HG02642 (cell line): ENCODE measurements at regions not wholly inside any gene's neighbourhood (a gene's known extent, or its start where the extent isn't known, plus 50 kb on each side); places are given as distances from the start of the nearest gene placed in this dataset.

Source experiments
- ATAC-seq: cut with Tn5 transposase; IDR thresholded peaks from one replicate; pipeline ENCODE4 v1.9.1; 2021; ENCODE audit warnings: mild to moderate bottlenecking; ENCODE audit not compliant: unreplicated experiment, poor library complexity

DNA sequence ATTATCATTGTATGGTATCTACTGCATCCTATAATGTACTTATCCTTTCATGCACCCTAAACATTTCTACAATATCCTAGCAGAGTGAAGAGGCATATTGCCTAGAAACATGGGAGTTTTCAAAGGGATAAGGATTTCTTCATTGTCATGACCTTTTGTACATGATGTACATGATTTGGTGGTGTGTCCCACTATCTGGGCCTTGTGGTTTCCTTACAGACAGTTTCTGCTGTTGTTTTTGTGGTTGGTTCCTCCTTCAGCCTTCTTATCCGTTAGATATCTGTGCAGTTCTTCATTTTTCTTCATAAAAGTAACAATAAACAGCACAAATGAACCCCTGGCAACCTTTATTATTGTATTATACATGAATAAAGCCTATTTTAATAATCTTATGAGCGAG is 70.4 kb upstream of the BACH1 start:
- no peak for ATAC-seq

- no peak for ATAC-seq
These were observed 68.0 kb upstream of the BACH1 start for GRCh38 chr21:29230551-29231261.

GRCh38 chr21:29231756-29232529 is 66.8 kb upstream of the BACH1 start:
- no peak for ATAC-seq

DNA sequence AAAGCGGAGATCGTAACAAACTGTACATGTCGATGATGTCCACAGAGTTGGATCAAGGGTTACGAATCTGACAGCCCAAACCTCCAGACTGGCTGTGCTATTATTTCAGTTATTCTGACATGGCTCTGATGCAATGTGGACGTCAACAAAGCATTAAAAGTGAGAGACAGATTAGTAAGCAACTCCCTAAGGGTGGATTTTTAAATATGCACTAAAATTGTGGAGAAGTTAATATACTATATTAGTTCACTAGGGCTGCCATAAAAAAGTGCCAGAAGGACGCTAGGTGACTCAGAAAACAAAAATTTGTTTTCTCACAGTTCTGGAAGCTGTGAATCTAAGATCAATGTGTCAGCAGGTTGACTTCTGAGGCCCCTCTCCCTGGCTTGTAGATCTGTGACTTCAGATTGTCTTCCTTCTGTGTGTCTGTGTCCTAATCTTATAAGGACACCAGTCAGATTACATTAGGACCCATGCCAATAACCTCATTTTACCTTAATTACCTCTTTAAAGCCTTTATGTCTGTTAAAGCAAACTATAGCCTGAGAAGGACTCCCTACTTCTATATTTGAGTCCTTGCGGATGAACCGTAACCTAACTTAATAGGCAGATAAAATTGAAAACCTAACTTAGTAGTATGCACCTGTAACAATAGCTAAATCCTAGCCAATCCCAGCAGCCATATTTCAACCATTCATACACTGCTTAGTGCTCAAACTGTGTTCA is 66.0 kb upstream of the BACH1 start:
- ATAC-seq = no peak

DNA sequence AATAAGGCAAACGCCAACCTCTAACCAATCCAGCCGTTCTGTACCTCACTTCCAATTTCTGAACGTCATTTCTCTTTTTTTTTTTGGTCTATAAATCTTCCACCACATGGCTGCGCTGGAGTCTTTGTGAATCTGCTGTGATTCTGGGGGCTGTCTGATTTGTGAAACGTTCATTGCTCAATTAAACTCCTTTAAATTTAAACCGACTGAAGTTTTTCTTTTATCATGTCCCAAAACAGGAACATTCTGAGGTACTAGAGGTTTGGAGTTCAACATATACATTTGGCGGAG is 65.5 kb upstream of the BACH1 start:
- peak; percentile 10 for ATAC-seq

DNA sequence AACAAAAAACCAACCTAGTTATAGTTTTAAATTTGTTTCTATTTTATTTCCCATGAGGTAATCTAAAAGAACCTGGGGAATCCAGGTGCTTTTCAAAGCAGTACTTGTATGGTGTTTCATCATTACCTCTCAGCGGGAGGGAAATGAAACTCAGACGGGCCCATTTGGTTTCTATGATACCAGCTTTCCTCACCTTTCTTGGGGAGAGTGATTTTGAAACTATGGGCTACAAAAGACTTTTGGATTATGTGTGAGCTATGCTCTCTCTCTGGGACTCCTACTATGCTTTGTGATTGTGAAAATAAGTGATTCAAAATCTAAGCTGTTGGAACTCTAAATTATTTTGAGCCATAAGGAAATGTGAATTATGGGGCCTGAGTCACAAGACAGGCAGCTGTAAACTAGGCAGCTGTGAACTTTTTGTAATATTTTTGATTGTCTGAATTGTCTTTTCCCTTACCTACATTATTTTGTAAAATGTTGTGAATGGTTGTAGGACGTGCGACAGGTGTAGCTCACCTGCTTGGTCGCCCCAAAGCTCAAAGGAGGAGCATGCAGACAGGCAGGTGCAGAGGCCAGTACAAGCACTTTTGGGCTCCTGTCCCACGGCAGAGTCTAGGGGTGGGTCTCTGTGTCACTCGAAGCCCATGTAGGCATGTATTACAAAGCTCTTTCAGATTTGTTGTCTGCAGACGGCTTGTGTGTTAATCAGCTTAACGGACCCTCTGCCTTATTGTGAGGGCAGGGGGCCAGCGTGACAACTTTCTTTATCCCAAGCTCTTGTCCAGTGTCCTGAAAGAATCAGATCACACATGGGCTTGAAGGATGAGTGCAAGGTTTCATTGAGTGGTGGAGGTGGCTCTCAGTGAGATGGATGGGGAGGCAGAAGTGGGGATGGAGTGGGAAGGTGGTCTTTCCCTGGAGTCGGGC is 64.8 kb upstream of the BACH1 start:
- peak; percentile 70 for ATAC-seq

GRCh38 chr21:29235714-29236197 is 63.0 kb upstream of the BACH1 start:
- peak; percentile 41 for ATAC-seq

- no peak for ATAC-seq
These were observed 62.5 kb upstream of the BACH1 start for GRCh38 chr21:29236201-29236600.

GRCh38 chr21:29237110-29238052 is 61.3 kb upstream of the BACH1 start:
- no peak for ATAC-seq

DNA sequence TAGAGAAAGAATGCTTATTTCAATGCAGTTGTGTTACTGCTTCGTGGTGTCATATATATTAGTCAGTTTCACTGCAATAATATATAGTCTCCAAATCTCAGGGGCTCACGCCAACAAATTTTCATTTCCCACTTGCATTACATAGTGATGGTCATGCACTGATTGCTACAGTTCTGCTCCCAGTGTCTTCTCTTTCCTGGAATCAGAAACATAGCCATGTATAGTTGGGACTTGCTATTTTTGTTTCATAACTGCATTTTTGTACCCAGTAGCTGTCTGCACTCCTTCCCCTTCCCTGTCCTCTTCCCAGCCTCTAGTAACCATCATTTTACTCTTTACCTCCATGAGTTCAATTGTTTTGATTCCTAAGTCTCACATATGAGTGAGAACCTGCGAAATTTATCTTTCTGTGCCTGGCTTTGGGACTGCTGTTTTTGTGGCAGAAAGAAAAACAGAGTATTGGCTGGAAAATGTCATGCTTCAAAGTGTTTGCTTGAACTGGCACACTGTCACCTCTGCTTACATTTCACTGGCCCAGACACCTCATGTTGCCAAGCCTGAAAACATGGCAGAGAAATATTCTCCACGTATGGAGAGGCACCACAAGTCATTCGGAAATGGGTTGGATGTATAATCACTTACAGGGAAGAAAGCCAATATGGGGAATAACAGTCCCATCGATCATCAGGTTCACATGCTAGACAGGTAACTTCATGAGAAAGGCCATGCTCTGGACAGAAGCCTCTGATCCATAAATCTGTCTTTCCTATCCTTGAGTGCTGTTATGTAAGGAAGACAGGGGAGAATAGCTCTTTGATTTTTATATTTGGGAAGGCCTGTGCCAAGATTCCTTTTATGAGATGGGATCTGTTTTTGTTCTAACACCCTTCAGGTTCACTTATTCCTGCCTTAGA is 60.4 kb upstream of the BACH1 start:
- ATAC-seq = no peak

GRCh38 chr21:29238967-29239290 is 59.8 kb upstream of the BACH1 start:
- ATAC-seq = no peak

GRCh38 chr21:29240136-29240535 is 58.6 kb upstream of the BACH1 start:
- no peak for ATAC-seq

- no peak for ATAC-seq
These were observed 56.5 kb upstream of the BACH1 start for GRCh38 chr21:29242201-29242600.

DNA sequence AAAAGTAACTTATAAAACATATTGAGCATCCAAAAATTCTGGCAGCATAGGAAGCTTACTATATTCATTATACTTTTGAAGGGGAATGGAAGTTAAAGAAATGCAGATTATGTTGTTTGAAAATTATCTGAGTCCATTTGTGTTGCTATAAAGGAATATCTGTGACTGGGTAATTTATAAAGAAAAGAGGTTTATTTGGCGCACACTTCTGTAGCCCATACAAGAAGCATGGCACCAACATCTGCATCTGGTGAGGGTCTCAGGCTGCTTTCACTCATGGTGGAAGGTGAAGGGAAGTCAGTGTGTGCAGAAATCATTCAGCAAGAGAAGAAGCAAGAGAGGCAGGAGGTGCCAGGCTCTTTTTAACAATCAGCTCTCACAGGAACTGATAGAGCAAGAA is 55.5 kb upstream of the BACH1 start:
- ATAC-seq = no peak

DNA sequence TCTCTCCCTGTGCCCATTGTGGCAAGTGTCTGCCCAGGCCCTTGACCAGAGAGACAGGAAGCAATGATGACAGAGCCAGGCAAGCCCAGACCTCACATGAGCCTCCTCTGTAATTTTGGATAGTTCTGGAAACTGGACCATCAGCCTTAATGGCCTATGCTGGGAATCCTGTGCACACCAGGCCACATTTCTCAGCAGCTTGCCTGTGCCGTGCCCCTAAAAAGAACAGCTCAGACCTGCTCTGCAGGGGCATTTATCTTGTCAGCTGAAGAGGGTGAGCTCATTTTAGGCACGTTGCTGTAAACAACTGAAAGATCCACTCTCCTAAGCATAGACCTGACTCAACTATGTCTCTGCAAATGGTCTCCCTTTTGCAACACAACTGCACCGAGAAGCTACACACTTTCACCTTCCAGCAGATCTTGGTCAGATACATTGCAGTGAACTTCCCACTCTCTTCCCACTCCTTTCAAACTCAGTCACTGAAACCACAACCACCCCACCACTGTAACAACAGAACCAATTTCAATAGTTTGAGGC is 53.5 kb upstream of the BACH1 start:
- ATAC-seq = peak; percentile 85

DNA sequence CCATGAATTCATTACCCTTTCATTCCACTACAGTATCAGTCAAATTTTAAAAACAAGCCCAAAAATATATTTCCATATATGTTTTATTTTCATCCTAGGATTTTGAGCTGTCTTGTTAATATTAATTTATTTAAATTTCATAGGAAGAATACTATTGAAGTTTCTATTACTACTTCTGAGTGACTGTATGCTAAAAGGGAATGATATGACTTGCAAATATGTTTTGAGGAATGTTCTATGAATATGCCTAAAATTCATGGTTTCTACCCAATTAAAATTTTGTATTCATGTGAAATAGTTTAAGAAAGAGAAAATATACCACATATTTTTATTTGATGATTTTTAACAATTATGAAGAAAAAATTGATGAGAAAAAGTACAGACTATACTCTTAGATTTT is 52.9 kb upstream of the BACH1 start:
- no peak for ATAC-seq

DNA sequence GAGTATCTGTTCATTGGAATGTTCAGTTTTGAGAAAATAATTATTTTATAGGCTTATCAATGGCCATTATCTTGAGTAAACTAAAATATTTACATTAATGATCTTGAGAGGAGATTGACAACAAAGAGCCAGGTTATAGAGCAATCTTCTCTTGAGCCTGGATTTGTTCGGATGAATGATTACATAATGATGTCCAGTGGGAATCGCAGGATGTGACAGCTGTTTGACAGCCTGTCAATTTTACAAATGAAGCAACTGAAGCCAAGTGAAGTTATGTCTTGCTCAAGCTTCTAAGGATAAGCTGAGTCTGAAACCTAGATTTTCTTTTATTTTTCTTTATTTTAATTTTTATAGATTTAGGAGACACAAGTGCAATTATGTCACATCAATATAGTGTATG is 52.1 kb upstream of the BACH1 start:
- no peak for ATAC-seq

GRCh38 chr21:29248124-29248523 is 50.6 kb upstream of the BACH1 start:
- ATAC-seq = no peak
